HCT116 (cell line): ENCODE measurements at regions not wholly inside any gene's neighbourhood (a gene's known extent, or its start where the extent isn't known, plus 50 kb on each side); places are given as distances from the start of the nearest gene placed in this dataset.

Experiments used
- ATAC-seq: fragments of 200-7000 bp; cut with Tn5 transposase; 2 replicates; pipeline ENCODE4 v1.9.1; 2020; ENCODE audit warnings: mild to moderate bottlenecking, moderate library complexity
- BruUV-seq: library from RNA; stranded (reverse); fragments of 400-500 nt; replicated peaks from 2 replicates; lab custom pipeline; 2021; lab: Mats Ljungman, UMichigan
- CTCF ChIA-PET: fragments of 300-600 bp; sonication (Branson Sonifier 250); formaldehyde crosslinking; loops from one replicate; lab custom pipeline; 2021; ENCODE audit warnings: antibody characterized with exemption; lab: Charles Lee
- POLR2A ChIA-PET: fragments of 300-600, 350-600 bp; sonication (Branson Sonifier 250); formaldehyde crosslinking; loops from one replicate; lab custom pipeline; 2021; ENCODE audit warnings: antibody characterized with exemption; lab: Charles Lee
- RAD21 ChIA-PET, 2 experiments: fragments of 300-600 bp; sonication (Branson Sonifier 250); formaldehyde crosslinking; loops; one replicate each; lab custom pipeline; 2023; ENCODE audit warnings: low total read pairs in 2 of 2; ENCODE audit not compliant: uncharacterized antibody in 2 of 2, unreplicated experiment in 2 of 2, low non-redundant PET in 1 of 2; lab: Charles Lee
- DNase-seq: peaks from one replicate; pipeline ENCODE4 v3.0.0-alpha.2; 2010; ENCODE audit warnings: low read depth, low spot score
- H2AFZ ChIP-seq: fragments of 200-600 bp; shearing (Covaris generic), sonication (generic); 2 replicates; pipeline ENCODE4 v1.6.1; 2017; ENCODE audit warnings: low read depth, mixed run types, mixed read lengths, antibody characterized with exemption, low read length; ENCODE audit not compliant: poor library complexity, severe bottlenecking
- H3K27ac ChIP-seq: 2 replicates; pipeline ENCODE4 v1.5.1; 2012; ENCODE audit warnings: low read depth, low read length
- H3K27me3 ChIP-seq: fragments of 200-600 bp; sonication (generic); 2 replicates; pipeline ENCODE4 v1.6.1; 2016; ENCODE audit warnings: mixed run types, low read length, mixed read lengths; ENCODE audit not compliant: insufficient read depth
- H3K36me3 ChIP-seq, 2 experiments: fragments of 200-500 bp in 1 of 2; fragments of 200-600 bp in 1 of 2; sonication (Bioruptor generic) in 1 of 2; sonication (generic) in 1 of 2; 2 replicates each; pipeline versions ENCODE4 v1.5.1 to v1.6.1; 2014 to 2016; ENCODE audit warnings: low read length in 2 of 2, inconsistent platforms in 1 of 2, mixed read lengths in 1 of 2, mixed run types in 1 of 2; ENCODE audit not compliant: insufficient read depth in 2 of 2, control insufficient read depth in 1 of 2
- H3K4me1 ChIP-seq, 2 experiments: fragments of 200-600 bp in 1 of 2; sonication (generic) in 1 of 2; 2 replicates each; pipeline versions ENCODE4 v1.5.1 to v1.6.1; 2012 to 2017; ENCODE audit warnings: low read length in 2 of 2, inconsistent platforms in 1 of 2, mild to moderate bottlenecking in 1 of 2, mixed read lengths in 1 of 2, mixed run types in 1 of 2, moderate library complexity in 1 of 2; ENCODE audit not compliant: insufficient read depth in 2 of 2, control insufficient read depth in 1 of 2
- H3K4me2 ChIP-seq: fragments of 200-600 bp; sonication (generic); 2 replicates; pipeline ENCODE4 v1.6.1; 2017; ENCODE audit warnings: mixed run types, low read length, mixed read lengths
- H3K4me3 ChIP-seq, 2 experiments: fragments of 200-600 bp in 1 of 2; sonication (generic) in 1 of 2; replicated peaks in 1 of 2; 2 replicates each; pipeline ENCODE4 v1.5.1; 2011 to 2016; ENCODE audit warnings: low read length in 2 of 2, control low read depth in 1 of 2, low read depth in 1 of 2, mild to moderate bottlenecking in 1 of 2, mixed read lengths in 1 of 2, mixed run types in 1 of 2
- H3K79me2 ChIP-seq: fragments of 200-600 bp; sonication (generic); 2 replicates; pipeline ENCODE4 v1.6.1; 2017; ENCODE audit warnings: mild to moderate bottlenecking, mixed run types, low read length, moderate library complexity, mixed read lengths; ENCODE audit not compliant: insufficient read depth
- H3K9ac ChIP-seq: fragments of 200-600 bp; sonication (generic); 2 replicates; pipeline ENCODE4 v1.6.1; 2016; ENCODE audit warnings: low read length, mixed read lengths
- H3K9me2 ChIP-seq: fragments of 200-600 bp; sonication (generic), shearing (Covaris generic); 2 replicates; pipeline ENCODE4 v1.6.1; 2017; ENCODE audit warnings: mixed run types, mild to moderate bottlenecking, moderate library complexity; ENCODE audit not compliant: insufficient read depth
- H3K9me3 ChIP-seq, 2 experiments: fragments of 200-500 bp in 1 of 2; fragments of 200-600 bp in 1 of 2; sonication (Bioruptor generic) in 1 of 2; sonication (generic) in 1 of 2; 2 replicates each; pipeline ENCODE4 v1.6.1; 2014 to 2017; ENCODE audit warnings: low read length in 2 of 2, mixed read lengths in 2 of 2, inconsistent platforms in 1 of 2, low read depth in 1 of 2, mild to moderate bottlenecking in 1 of 2, mixed run types in 1 of 2, moderate library complexity in 1 of 2; ENCODE audit not compliant: control insufficient read depth in 1 of 2, insufficient read depth in 1 of 2
- H4K20me1 ChIP-seq: fragments of 200-600 bp; sonication (generic), shearing (Covaris generic); 2 replicates; pipeline ENCODE4 v1.6.1; 2017; ENCODE audit warnings: mixed run types, mild to moderate bottlenecking, moderate library complexity; ENCODE audit not compliant: insufficient read depth
- ATF3 ChIP-seq: IDR thresholded peaks from 2 replicates; pipeline ENCODE4 v1.6.1; 2012
- CBX3 ChIP-seq: IDR thresholded peaks from 2 replicates; pipeline ENCODE4 v1.6.1; 2012; ENCODE audit warnings: low read depth
- CEBPB ChIP-seq: IDR thresholded peaks from 2 replicates; pipeline ENCODE4 v1.6.1; 2012; ENCODE audit warnings: low read depth
- EGR1 ChIP-seq: IDR thresholded peaks from 2 replicates; pipeline ENCODE4 v1.6.1; 2012; ENCODE audit warnings: low read depth
- ELF1 ChIP-seq: IDR thresholded peaks from 2 replicates; pipeline ENCODE4 v1.6.1; 2012; ENCODE audit warnings: low read depth, borderline replicate concordance
- EZH2 ChIP-seq: fragments of 200-600 bp; sonication (generic); IDR thresholded peaks from 2 replicates; pipeline ENCODE4 v1.6.1; 2017; ENCODE audit warnings: antibody characterized with exemption, mixed run types
- FOSL1 ChIP-seq: IDR thresholded peaks from 2 replicates; pipeline ENCODE4 v1.6.1; 2012; ENCODE audit warnings: low read depth
- JUND ChIP-seq: IDR thresholded peaks from 2 replicates; pipeline ENCODE4 v1.6.1; 2012
- RAD21 ChIP-seq: IDR thresholded peaks from 2 replicates; pipeline ENCODE4 v1.6.1; 2012; ENCODE audit warnings: low read depth, mild to moderate bottlenecking
- SIN3A ChIP-seq: IDR thresholded peaks from 2 replicates; pipeline ENCODE4 v1.6.1; 2012; ENCODE audit warnings: low read depth
- SRF ChIP-seq: IDR thresholded peaks from 2 replicates; pipeline ENCODE4 v1.6.1; 2012; ENCODE audit warnings: low read depth
- TCF7L2 ChIP-seq: IDR thresholded peaks from 2 replicates; pipeline ENCODE4 v1.7.0; 2011; ENCODE audit warnings: borderline replicate concordance, inconsistent platforms; ENCODE audit not compliant: insufficient read depth, insufficient read length; ENCODE audit errors: extremely low read depth
- YY1 ChIP-seq: IDR thresholded peaks from 2 replicates; pipeline ENCODE4 v1.6.1; 2011; ENCODE audit warnings: low read length, low read depth, moderate library complexity, mild to moderate bottlenecking; ENCODE audit not compliant: insufficient replicate concordance; ENCODE audit errors: extremely low read depth
- ZFX ChIP-seq: fragments of 450-650 bp; IDR thresholded peaks from 2 replicates; pipeline ENCODE4 v1.6.1; 2017
- intact Hi-C: fragments of 100-400 bp; cut with micrococcal nuclease; formaldehyde crosslinking; loops from 2 replicates; pipeline ENCODE4 v1.10.0; 2022
- TF ChIP-seq, protein P1 (sequence below): IDR thresholded peaks from 2 replicates; pipeline ENCODE4 v1.6.1; 2012
- TF ChIP-seq, protein P2 (sequence below): IDR thresholded peaks from 2 replicates; pipeline ENCODE4 v1.6.1; 2012; ENCODE audit warnings: low read depth

DNA sequence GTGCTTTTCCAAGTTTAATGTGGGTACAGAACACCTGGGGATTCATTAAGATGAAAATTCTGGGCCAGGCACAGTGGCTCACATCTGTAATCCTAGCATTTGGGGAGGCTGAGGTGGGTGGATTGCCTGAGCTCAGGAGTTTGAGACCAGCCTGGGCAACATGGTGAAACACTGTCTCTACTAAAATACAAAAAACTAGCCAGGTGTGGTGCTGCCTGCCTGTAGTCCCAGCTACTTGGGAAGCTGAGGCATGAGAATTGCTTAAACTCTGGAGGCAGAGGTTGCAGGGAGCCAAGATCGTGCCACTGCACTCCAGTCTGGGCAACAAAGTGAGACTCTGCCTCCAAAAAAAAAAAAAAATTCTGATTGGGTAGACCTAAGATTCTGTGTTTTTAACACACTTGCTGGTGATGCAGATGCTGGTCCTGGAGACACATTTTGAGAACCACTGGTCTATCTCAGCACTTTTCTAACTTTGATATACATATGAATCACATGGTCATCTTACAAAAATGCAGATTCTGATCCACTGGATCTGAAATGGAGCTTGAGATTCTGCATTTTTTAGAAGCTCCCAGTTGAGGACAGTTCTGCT, 223.8 kb upstream of the SATB1 start:
- H3K4me2 ChIP-seq: no peak overlapping the region
- peaks cover 6% of the 10 kb centered on the region; the same call in 1 of the 2 replicates for H3K27me3 ChIP-seq
- no peaks in the 10 kb centered on the region for H3K36me3 ChIP-seq
- H3K4me1 ChIP-seq: no peaks in the 10 kb centered on the region
- no peaks in the 10 kb centered on the region for H3K9me2 ChIP-seq
- intact Hi-C loops: no loop called here
- RAD21 ChIA-PET: no interaction called here
- ATAC-seq: no peak
- H3K4me3 ChIP-seq: no peak overlapping the region
- H3K9me3 ChIP-seq: no peaks in the 10 kb centered on the region
- DNase-seq: no peak
- POLR2A ChIA-PET: no interaction called here
- CTCF ChIA-PET: no interaction called here
- TF ChIP-seq EGR1 (no peak), ZFX (no peak), ATF3 (no peak), YY1 (no peak), EZH2 (no peak), CBX3 (no peak), RAD21 (no peak)
- TF ChIP-seq, protein P1, sequence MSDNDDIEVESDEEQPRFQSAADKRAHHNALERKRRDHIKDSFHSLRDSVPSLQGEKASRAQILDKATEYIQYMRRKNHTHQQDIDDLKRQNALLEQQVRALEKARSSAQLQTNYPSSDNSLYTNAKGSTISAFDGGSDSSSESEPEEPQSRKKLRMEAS: no peak
- BruUV-seq: no TSS peak
- H3K79me2 ChIP-seq: no peaks in the 10 kb centered on the region
- no peaks in the 10 kb centered on the region for H4K20me1 ChIP-seq
- H2AFZ ChIP-seq: no peak overlapping the region
- no peak overlapping the region for H3K27ac ChIP-seq
- H3K9ac ChIP-seq: no peak overlapping the region

- H3K4me2 ChIP-seq: no peak overlapping the region
- H3K27me3 ChIP-seq: peaks cover 6% of the 10 kb centered on the region; the same call in 1 of the 2 replicates
- H3K9me3 ChIP-seq: no peaks in the 10 kb centered on the region
- ChIA-PET RAD21 (no interaction called here), CTCF (no interaction called here), POLR2A (no interaction called here)
- H3K4me1 ChIP-seq: no peaks in the 10 kb centered on the region
- intact Hi-C loops: no loop called here
- H3K79me2 ChIP-seq: no peaks in the 10 kb centered on the region
- H3K9ac ChIP-seq: no peak overlapping the region
- no peaks in the 10 kb centered on the region for H3K36me3 ChIP-seq
- no peak overlapping the region for H2AFZ ChIP-seq
- ATAC-seq: no peak
- H3K27ac ChIP-seq: no peak overlapping the region
- H3K9me2 ChIP-seq: no peaks in the 10 kb centered on the region
- DNase-seq: no peak
- H3K4me3 ChIP-seq: no peak overlapping the region
- BruUV-seq: no TSS peak
- H4K20me1 ChIP-seq: no peaks in the 10 kb centered on the region
- TF ChIP-seq EZH2 (no peak), SRF (no peak), CBX3 (no peak), ELF1 (no peak), FOSL1 (no peak), TCF7L2 (no peak), EGR1 (no peak), SIN3A (no peak), ATF3 (no peak), JUND (no peak), CEBPB (no peak)
- TF ChIP-seq, protein P2, sequence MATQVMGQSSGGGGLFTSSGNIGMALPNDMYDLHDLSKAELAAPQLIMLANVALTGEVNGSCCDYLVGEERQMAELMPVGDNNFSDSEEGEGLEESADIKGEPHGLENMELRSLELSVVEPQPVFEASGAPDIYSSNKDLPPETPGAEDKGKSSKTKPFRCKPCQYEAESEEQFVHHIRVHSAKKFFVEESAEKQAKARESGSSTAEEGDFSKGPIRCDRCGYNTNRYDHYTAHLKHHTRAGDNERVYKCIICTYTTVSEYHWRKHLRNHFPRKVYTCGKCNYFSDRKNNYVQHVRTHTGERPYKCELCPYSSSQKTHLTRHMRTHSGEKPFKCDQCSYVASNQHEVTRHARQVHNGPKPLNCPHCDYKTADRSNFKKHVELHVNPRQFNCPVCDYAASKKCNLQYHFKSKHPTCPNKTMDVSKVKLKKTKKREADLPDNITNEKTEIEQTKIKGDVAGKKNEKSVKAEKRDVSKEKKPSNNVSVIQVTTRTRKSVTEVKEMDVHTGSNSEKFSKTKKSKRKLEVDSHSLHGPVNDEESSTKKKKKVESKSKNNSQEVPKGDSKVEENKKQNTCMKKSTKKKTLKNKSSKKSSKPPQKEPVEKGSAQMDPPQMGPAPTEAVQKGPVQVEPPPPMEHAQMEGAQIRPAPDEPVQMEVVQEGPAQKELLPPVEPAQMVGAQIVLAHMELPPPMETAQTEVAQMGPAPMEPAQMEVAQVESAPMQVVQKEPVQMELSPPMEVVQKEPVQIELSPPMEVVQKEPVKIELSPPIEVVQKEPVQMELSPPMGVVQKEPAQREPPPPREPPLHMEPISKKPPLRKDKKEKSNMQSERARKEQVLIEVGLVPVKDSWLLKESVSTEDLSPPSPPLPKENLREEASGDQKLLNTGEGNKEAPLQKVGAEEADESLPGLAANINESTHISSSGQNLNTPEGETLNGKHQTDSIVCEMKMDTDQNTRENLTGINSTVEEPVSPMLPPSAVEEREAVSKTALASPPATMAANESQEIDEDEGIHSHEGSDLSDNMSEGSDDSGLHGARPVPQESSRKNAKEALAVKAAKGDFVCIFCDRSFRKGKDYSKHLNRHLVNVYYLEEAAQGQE: no peak
Measured at GRCh38 chr3:18648159-18648558, 223.0 kb upstream of the SATB1 start.
